Tibial nerve (tissue), 3 donors: ENCODE measurements at regions not wholly inside any gene's neighbourhood (a gene's known extent, or its start where the extent isn't known, plus 50 kb on each side); places are given as distances from the start of the nearest gene placed in this dataset.

ENCODE experiments used
- CTCF ChIP-seq, 5 experiments: fragments of 200-600 bp in 3 of 5; fragments of 450-650 bp in 2 of 5; sonication (generic) in 3 of 5; IDR thresholded peaks; one replicate each; pipeline ENCODE4 v1.5.1; 2016 to 2019; ENCODE audit warnings: antibody characterized with exemption in 5 of 5, mild to moderate bottlenecking in 3 of 5, moderate library complexity in 2 of 5
- POLR2A ChIP-seq, 2 donors: fragments of 450-650 bp; IDR thresholded peaks; one replicate each; pipeline ENCODE4 v1.6.1; 2017; ENCODE audit warnings: antibody characterized with exemption in 2 of 2, mild to moderate bottlenecking in 2 of 2, moderate library complexity in 2 of 2

GRCh38 chr1:230565141-230565540 lies 77.1 kb upstream of the COG2 start:
- TF ChIP-seq CTCF (IDR thresholded peaks at IDR 0.05) = no peak
- TF ChIP-seq POLR2A (IDR thresholded peaks at IDR 0.05) = no peak
